IPS-18a (cell line): ENCODE measurements at regions not wholly inside any gene's neighbourhood (a gene's known extent, or its start where the extent isn't known, plus 50 kb on each side); places are given as distances from the start of the nearest gene placed in this dataset.
"Not testable (repeated sequence)": the region's sequence is repeated elsewhere in the genome, so short reads cannot be mapped to it uniquely, and the experiment has no call there.

Source experiments
- H3K27ac ChIP-seq: one replicate; pipeline ENCODE4 v1.5.1; 2013; ENCODE audit warnings: low read length
- H3K27me3 ChIP-seq: one replicate; pipeline ENCODE4 v1.6.1; 2013; ENCODE audit warnings: mild to moderate bottlenecking, low read length; ENCODE audit not compliant: control insufficient read depth, insufficient read depth
- H3K36me3 ChIP-seq: one replicate; pipeline ENCODE4 v1.6.1; 2013; ENCODE audit warnings: low read depth, low read length; ENCODE audit not compliant: control insufficient read depth
- H3K4me1 ChIP-seq: one replicate; pipeline ENCODE4 v1.6.1; 2013; ENCODE audit warnings: low read depth, low read length; ENCODE audit not compliant: control insufficient read depth
- H3K4me3 ChIP-seq: one replicate; pipeline ENCODE4 v1.5.1; 2013; ENCODE audit warnings: low read length
- H3K9ac ChIP-seq: one replicate; pipeline ENCODE4 v1.6.1; 2013; ENCODE audit warnings: mild to moderate bottlenecking, low read length, moderate library complexity
- H3K9me3 ChIP-seq: one replicate; pipeline ENCODE4 v1.6.1; 2013; ENCODE audit warnings: low read depth, low read length; ENCODE audit not compliant: control insufficient read depth

DNA sequence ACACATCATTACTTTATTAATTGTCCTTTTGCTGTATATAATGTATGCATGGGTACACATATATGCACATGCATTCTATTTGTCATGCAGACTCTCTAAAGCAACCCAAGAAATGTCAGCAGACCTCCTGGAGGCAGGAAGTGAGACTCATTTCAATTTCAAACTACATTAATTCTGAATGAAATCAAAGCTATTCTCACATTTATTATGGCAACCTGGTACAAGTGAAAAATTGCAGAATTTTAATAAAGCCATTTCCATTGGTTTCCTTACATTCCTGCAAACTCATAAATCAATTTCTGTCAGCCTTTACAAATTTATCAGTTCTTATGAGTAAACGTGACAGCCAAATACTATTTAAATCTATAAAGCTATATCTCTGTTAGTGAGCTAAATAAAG, 430.4 kb upstream of the NUDT12 start:
- H3K4me1 ChIP-seq, result peaks cover 17% of the 10 kb centered on the region
- no peak overlapping the region for H3K4me3 ChIP-seq
- no peak overlapping the region for H3K27ac ChIP-seq
- no peak overlapping the region for H3K9ac ChIP-seq
- H3K9me3 ChIP-seq, result no peaks in the 10 kb centered on the region
- no peaks in the 10 kb centered on the region for H3K36me3 ChIP-seq
- no peaks in the 10 kb centered on the region for H3K27me3 ChIP-seq

DNA sequence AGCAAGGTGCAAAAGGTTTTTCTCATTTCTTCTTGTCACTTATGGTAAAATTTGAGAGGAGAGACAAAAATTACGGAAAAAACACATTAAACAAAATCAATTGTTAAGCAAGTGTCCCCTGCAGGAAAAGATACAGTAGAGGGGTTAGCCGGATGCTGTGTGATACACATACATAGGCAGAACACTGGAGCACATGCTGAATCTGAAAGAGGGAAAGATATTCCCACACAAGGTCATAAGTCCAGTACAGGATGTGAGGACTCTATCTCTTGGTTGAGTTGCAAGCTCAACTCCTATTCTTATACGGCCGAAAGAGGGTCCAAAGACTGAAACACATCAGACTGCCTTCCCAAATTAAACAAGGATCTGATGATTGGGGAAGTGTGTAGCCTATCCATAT, 427.5 kb upstream of the NUDT12 start:
- Histone ChIP-seq H3K36me3 (no peaks in the 10 kb centered on the region), H3K4me1 (peaks cover 17% of the 10 kb centered on the region), H3K27me3 (no peaks in the 10 kb centered on the region), H3K4me3 (no peak overlapping the region), H3K9me3 (no peaks in the 10 kb centered on the region), H3K9ac (no peak overlapping the region), H3K27ac (no peak overlapping the region)

DNA sequence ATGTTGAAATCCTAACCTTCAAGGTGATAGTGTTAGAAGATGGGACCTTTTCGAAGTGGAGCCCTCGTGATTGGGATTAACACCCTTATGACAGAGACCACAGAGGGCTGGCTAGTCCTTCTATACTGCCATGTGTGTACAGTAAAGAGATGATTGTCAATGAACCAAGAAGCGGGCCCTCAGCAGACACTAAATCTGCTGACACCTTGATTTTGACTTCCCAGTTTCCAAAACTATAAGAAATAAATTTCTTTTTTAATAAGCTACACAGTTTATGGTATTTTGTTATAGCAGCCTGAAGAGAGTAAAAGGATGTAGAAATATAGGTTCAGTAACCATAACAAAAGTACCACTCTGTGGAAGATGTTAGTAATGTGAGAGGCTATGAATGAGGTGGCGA, 419.0 kb upstream of the NUDT12 start:
- Histone ChIP-seq H3K4me1 (no peaks in the 10 kb centered on the region), H3K9ac (no peak overlapping the region), H3K36me3 (no peaks in the 10 kb centered on the region), H3K4me3 (no peak overlapping the region), H3K27me3 (no peaks in the 10 kb centered on the region), H3K27ac (no peak overlapping the region), H3K9me3 (no peaks in the 10 kb centered on the region)

DNA sequence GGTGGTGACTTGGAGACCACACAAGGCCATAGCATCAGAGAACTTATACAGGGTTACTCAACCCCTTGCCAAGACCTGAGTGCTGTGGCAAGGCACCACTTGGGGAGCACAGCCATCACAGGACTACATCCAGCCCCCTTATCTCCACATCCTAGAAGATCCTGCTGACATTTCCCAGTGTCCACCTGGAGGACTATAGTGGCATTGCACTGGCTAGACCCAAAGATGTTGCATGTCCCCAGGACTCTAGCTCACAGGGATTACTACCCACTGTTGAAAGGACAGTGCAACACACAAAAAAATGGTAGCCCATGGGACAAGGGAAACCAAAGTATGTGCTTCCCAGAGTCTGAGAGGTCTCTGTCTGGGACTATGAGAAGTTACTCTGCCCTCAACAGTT, 411.1 kb upstream of the NUDT12 start:
- Histone ChIP-seq H3K36me3 (no peaks in the 10 kb centered on the region), H3K4me1 (no peaks in the 10 kb centered on the region), H3K27me3 (no peaks in the 10 kb centered on the region), H3K9me3 (peaks cover 4% of the 10 kb centered on the region), H3K9ac (no peak overlapping the region), H3K4me3 (no peak overlapping the region), H3K27ac (no peak overlapping the region)

DNA sequence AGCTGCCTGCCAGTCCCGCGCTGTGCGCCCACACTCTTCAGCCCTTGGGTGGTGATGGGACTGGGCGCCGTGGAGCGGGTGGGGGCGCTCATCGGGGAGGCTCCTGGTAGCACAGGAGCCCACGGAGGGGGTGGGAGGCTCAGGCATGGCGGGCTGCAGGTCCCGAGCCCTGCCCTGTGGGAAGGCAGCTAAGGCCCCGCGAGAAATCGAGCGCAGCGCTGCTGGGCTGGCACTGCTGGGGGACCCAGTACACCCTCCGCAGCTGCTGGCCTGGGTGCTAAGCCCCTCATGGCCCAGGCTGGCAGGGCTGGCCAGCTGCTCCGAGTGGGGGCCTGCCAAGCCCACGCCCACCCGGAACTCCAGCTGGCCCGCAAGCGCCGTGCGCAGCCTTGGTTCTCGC, 403.7 kb upstream of the NUDT12 start:
- not testable (repeated sequence) for H3K27ac ChIP-seq, H3K4me1 ChIP-seq, H3K9ac ChIP-seq, H3K36me3 ChIP-seq, H3K9me3 ChIP-seq, H3K27me3 ChIP-seq, H3K4me3 ChIP-seq

DNA sequence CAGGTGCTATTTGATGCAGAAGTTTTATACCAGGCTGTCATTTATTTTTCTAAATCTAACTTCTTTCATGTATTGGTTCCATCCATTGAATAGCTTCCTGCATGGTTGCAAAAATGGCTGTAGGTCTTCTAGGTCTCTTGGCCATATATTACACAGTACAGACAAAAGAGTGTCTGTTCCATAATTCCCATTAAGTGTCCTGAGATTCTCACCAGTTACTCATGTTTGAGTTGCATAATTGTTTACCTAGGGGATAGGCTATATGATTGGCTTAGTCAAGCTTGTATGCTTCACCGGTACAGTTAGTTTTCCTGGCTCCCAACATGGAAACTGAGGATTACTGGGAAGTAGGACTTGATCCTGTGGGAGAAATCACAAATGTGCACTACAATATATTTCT, 399.4 kb upstream of the NUDT12 start:
- H3K27ac ChIP-seq, result no peak overlapping the region
- no peak overlapping the region for H3K9ac ChIP-seq
- H3K36me3 ChIP-seq, result no peaks in the 10 kb centered on the region
- H3K4me3 ChIP-seq, result no peak overlapping the region
- no peaks in the 10 kb centered on the region for H3K27me3 ChIP-seq
- H3K4me1 ChIP-seq, result no peaks in the 10 kb centered on the region
- no peaks in the 10 kb centered on the region for H3K9me3 ChIP-seq

DNA sequence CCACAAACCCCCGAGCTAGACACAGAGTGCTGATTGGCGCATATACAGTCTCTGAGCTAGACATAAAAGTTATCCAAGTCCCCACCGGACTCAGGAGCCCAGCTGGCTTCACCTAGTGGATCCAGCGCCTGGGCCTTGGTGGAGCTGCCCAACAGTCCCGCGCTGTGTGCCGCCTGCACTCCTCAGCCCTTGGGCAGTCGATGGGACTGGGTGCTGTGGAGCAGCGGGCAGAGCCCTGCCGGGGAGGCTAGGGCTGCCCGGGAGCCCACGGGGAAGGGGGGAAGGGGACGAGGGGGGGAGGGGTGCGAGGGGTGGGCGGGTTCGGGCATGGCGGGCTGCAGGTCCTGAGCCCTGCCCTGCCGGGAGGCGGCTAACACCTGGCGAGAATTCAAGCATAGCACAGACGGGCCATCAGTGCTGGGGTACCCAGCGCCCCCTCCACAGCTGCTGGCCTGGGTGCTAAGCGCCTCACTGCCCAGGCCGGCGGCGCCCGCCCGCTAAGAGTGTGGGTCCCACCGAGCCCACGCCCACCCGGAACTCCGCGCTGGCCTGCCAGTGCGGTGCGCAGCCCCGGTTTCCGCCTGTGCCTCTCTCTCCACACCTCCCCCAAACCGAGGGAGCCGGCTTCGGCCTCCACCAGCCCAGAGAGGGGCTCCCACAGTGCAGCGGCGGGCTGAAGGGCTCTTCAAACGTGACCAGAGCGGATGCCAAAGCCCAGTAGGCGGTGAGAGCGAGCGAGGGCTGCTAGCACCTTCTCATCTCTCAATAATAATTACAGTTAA, 391.2 kb upstream of the NUDT12 start:
- Histone ChIP-seq H3K27ac (no peak overlapping the region), H3K4me3 (no peak overlapping the region), H3K27me3 (no peaks in the 10 kb centered on the region), H3K36me3 (no peaks in the 10 kb centered on the region), H3K4me1 (no peaks in the 10 kb centered on the region), H3K9ac (no peak overlapping the region), H3K9me3 (no peaks in the 10 kb centered on the region)

DNA sequence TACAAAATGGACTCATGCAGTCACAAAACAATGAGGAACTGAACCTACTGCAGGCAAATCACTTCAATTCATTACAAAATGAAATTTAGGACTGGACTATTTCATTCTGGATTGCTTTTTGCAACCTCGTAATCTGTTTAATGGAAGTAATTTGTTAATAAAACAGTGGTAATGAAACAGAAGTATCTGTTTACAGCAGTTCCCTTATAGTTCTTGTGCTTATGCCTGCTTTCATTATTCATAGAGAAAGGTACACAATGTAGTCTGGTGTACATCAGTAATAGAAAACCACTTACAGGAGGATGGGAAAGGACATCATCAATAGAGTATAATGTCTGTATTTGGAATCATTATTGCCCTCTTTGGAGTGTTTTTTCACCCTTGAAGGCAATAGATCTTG, 389.2 kb upstream of the NUDT12 start:
- Histone ChIP-seq H3K4me1 (no peaks in the 10 kb centered on the region), H3K9me3 (no peaks in the 10 kb centered on the region), H3K27me3 (no peaks in the 10 kb centered on the region), H3K4me3 (no peak overlapping the region), H3K27ac (no peak overlapping the region), H3K9ac (no peak overlapping the region), H3K36me3 (no peaks in the 10 kb centered on the region)

DNA sequence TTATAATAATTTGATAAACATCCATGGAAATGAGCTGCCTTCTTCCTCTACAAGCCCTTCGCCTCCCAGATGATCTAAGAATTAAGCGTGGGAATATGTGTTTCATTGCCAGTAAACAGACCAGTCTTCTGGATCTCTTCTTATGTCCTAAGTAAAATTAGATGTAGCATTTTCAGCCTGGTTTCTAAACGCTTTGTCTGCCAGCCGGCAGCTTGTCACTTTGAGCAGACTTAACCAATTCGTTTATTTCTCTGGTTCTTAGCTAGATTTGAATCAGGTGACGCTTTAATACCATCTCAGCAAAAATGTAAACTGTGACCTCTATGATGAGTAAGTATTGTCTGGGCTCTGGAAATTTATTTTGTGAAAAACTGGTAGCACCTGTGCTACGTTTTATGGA, 380.6 kb upstream of the NUDT12 start:
- H3K9me3 ChIP-seq, result no peaks in the 10 kb centered on the region
- no peak overlapping the region for H3K9ac ChIP-seq
- H3K27ac ChIP-seq, result no peak overlapping the region
- no peak overlapping the region for H3K4me3 ChIP-seq
- no peaks in the 10 kb centered on the region for H3K36me3 ChIP-seq
- H3K4me1 ChIP-seq, result no peaks in the 10 kb centered on the region
- no peaks in the 10 kb centered on the region for H3K27me3 ChIP-seq

DNA sequence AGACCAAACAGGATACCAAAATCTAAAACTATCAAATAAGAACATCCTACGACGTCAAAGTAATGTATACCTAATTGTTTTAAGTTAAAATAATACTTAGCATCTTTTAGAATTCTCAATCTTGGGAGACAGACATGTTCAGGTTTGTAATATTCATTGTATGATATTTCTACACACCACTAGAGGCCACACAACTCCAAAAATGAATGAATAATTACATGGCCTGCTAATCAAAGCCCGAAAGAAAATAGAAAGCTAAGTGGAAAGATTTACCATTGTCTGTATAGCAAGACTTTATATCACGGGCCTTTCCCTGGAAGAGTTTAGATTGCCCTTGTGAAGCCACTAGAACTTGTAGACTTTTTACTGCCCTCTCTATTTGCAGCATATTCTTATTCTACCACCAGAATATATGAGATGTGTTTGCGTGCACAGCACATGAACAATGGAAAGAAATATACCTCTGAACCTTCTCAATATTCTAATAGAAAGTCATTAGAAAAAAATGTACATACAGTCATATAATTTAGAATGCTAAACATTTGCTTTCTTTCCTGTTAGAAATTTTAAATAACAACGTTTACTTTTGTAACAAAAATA, 380.1 kb upstream of the NUDT12 start:
- Histone ChIP-seq H3K36me3 (no peaks in the 10 kb centered on the region), H3K4me3 (no peak overlapping the region), H3K27ac (no peak overlapping the region), H3K9ac (no peak overlapping the region), H3K27me3 (no peaks in the 10 kb centered on the region), H3K9me3 (no peaks in the 10 kb centered on the region), H3K4me1 (no peaks in the 10 kb centered on the region)

DNA sequence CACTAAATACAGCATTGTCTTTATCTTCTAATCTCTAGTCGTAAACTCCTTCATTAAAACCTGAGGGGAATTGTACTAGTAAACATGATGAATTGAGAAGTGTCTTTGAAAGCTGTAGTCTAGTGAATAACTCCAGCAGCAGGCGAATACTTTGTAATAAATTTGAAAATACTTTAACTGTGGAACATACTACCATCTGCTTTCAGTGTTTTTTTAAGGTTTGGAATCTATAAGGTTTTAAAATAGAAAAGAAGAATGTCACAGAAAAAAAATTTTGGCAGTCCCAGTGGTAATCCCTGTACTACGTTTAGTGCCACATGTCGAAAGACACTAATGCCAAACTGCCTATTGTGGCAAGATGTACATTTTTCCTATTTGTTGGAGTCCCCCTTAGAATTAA, 379.0 kb upstream of the NUDT12 start:
- Histone ChIP-seq H3K27me3 (no peaks in the 10 kb centered on the region), H3K9ac (no peak overlapping the region), H3K9me3 (no peaks in the 10 kb centered on the region), H3K27ac (no peak overlapping the region), H3K36me3 (no peaks in the 10 kb centered on the region), H3K4me1 (no peaks in the 10 kb centered on the region), H3K4me3 (no peak overlapping the region)

DNA sequence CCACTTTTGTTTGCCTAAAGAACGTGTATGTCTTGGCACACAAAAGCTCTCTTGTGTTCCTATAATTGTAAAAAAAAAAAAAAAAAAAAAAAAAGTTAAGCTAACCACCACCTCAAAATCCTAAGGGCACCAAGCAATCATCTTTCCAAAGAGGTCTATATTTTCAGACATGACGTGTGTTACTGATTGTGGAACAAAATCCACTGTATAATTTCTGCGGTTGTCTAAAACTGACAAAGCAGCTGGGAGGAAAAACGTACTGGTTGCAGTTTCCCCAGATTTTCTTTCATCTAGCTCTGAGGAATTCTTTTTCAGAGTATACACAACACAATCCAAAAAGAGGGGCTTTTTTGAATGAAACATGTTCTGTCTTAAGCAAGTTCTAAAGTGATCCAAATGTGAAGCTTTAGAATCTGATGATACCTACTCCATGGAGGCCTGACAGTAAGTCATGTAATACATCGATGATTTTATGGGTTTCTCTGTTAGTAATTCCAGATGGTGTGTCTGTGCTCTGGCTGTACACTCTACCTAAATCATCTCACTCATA, 375.6 kb upstream of the NUDT12 start:
- Histone ChIP-seq H3K9me3 (no peaks in the 10 kb centered on the region), H3K4me1 (no peaks in the 10 kb centered on the region), H3K27me3 (no peaks in the 10 kb centered on the region), H3K36me3 (no peaks in the 10 kb centered on the region), H3K27ac (no peak overlapping the region), H3K9ac (no peak overlapping the region), H3K4me3 (no peak overlapping the region)
